CD14-positive monocyte (primary cell): ENCODE measurements at regions not wholly inside any gene's neighbourhood (a gene's known extent, or its start where the extent isn't known, plus 50 kb on each side); places are given as distances from the start of the nearest gene placed in this dataset.

ENCODE experiments used
- DNase-seq, 3 donors: peaks; one replicate each; pipeline ENCODE4 v3.0.0-alpha.2; 2011 to 2022
- H2AFZ ChIP-seq: 2 replicates; pipeline ENCODE4 v1.6.0; 2012; ENCODE audit warnings: mild to moderate bottlenecking, low read depth, low read length, inconsistent platforms; ENCODE audit not compliant: insufficient read depth, poor library complexity, severe bottlenecking
- H3K27ac ChIP-seq, 2 donors: 1 replicate in 1 of 2; 2 replicates in 1 of 2; pipeline ENCODE4 v1.5.1; 2012 to 2013; ENCODE audit warnings: low read length in 2 of 2, control low read depth in 1 of 2, inconsistent platforms in 1 of 2, low read depth in 1 of 2, mild to moderate bottlenecking in 1 of 2
- H3K27me3 ChIP-seq, 2 donors: one replicate each; pipeline versions ENCODE4 v1.6.0 to v1.6.1; 2011 to 2013; ENCODE audit warnings: low read length in 2 of 2; ENCODE audit not compliant: control insufficient read depth in 2 of 2, insufficient read depth in 2 of 2
- H3K36me3 ChIP-seq, 2 donors: replicated peaks in 1 of 2; 1 replicate in 1 of 2; 2 replicates in 1 of 2; pipeline versions ENCODE4 v1.5.1 to v1.6.1; 2012 to 2013; ENCODE audit warnings: low read length in 2 of 2, control low read depth in 1 of 2, inconsistent platforms in 1 of 2, mild to moderate bottlenecking in 1 of 2; ENCODE audit not compliant: insufficient read depth in 2 of 2, control insufficient read depth in 1 of 2
- H3K4me1 ChIP-seq, 2 donors: 1 replicate in 1 of 2; 2 replicates in 1 of 2; pipeline versions ENCODE4 v1.5.1 to v1.6.1; 2012 to 2013; ENCODE audit warnings: low read length in 2 of 2, control low read depth in 1 of 2, inconsistent platforms in 1 of 2, mild to moderate bottlenecking in 1 of 2, moderate library complexity in 1 of 2; ENCODE audit not compliant: insufficient read depth in 2 of 2, control insufficient read depth in 1 of 2
- H3K4me2 ChIP-seq: replicated peaks from 2 replicates; pipeline ENCODE3; 2012; ENCODE audit warnings: low read length, moderate library complexity, mild to moderate bottlenecking; ENCODE audit not compliant: poor library complexity, severe bottlenecking; ENCODE audit errors: extremely low read depth
- H3K4me3 ChIP-seq, 3 experiments: fragments of 200-600 bp in 1 of 3; sonication (generic) in 1 of 3; replicated peaks in 1 of 3; 1 replicate in 2 of 3; 2 replicates in 1 of 3; pipeline ENCODE4 v1.5.1; 2011 to 2013; ENCODE audit warnings: low read length in 3 of 3, mild to moderate bottlenecking in 3 of 3, control low read depth in 2 of 3, low read depth in 2 of 3, inconsistent platforms in 1 of 3, moderate library complexity in 1 of 3
- H3K79me2 ChIP-seq: 2 replicates; pipeline ENCODE4 v1.6.0; 2012; ENCODE audit warnings: mild to moderate bottlenecking, control low read depth, inconsistent platforms, low read length, moderate library complexity; ENCODE audit not compliant: insufficient read depth
- H3K9ac ChIP-seq: 2 replicates; pipeline ENCODE4 v1.6.0; 2017; ENCODE audit warnings: low read length, mild to moderate bottlenecking; ENCODE audit not compliant: insufficient read depth, poor library complexity, severe bottlenecking
- H3K9me3 ChIP-seq, 2 donors: replicated peaks in 1 of 2; 1 replicate in 1 of 2; 2 replicates in 1 of 2; pipeline versions ENCODE4 v1.5.1 to v1.6.1; 2012 to 2013; ENCODE audit warnings: low read length in 2 of 2, control low read depth in 1 of 2; ENCODE audit not compliant: control insufficient read depth in 1 of 2, insufficient read depth in 1 of 2
- H4K20me1 ChIP-seq: 2 replicates; pipeline ENCODE4 v1.6.0; 2012; ENCODE audit warnings: mild to moderate bottlenecking, low read length, control low read depth, moderate library complexity; ENCODE audit not compliant: insufficient read depth
- H3K27ac Mint-ChIP-seq, 7 donors: one replicate each; pipeline ENCODE4 v1.8.0; 2020; ENCODE audit warnings: mild to moderate bottlenecking in 7 of 7, mixed read lengths in 7 of 7, moderate library complexity in 6 of 7, inconsistent platforms in 2 of 7
- H3K27me3 Mint-ChIP-seq, 3 donors: one replicate each; pipeline ENCODE4 v1.8.0; 2021 to 2022; ENCODE audit warnings: low read depth in 3 of 3, mild to moderate bottlenecking in 3 of 3, mixed read lengths in 3 of 3, moderate library complexity in 3 of 3, inconsistent platforms in 1 of 3
- H3K36me3 Mint-ChIP-seq, 2 donors: one replicate each; pipeline ENCODE4 v1.8.0; 2020; ENCODE audit warnings: mixed read lengths in 2 of 2, inconsistent platforms in 1 of 2, mild to moderate bottlenecking in 1 of 2
- H3K4me1 Mint-ChIP-seq: one replicate; pipeline ENCODE4 v1.8.0; 2020; ENCODE audit warnings: mild to moderate bottlenecking, mixed read lengths
- H3K4me3 Mint-ChIP-seq, 2 donors: one replicate each; pipeline ENCODE4 v1.8.0; 2020; ENCODE audit warnings: mild to moderate bottlenecking in 2 of 2, mixed read lengths in 2 of 2, moderate library complexity in 1 of 2
- H3K9me3 Mint-ChIP-seq, 7 donors: one replicate each; pipeline ENCODE4 v1.8.0; 2020 to 2022; ENCODE audit warnings: mixed read lengths in 7 of 7, mild to moderate bottlenecking in 6 of 7, moderate library complexity in 6 of 7, inconsistent platforms in 2 of 7
- WGBS: methylation state at CpG from one replicate; pipeline ENCODE4 v1.1.5; 2013; ENCODE audit warnings: missing lambda C conversion rate; ENCODE audit not compliant: insufficient coverage; 5-methylcytosine and 5-hydroxymethylcytosine counted together
- intact Hi-C, 2 donors: fragments of 100-400 bp; cut with micrococcal nuclease; formaldehyde crosslinking; loops; one replicate each; pipeline versions ENCODE4 v1.15.0 to v1.15.1; 2023
- TF ChIP-seq, protein P1 (sequence below): fragments of 200-600 bp; IDR thresholded peaks from one replicate; pipeline ENCODE4 v1.8.0; 2022; ENCODE audit warnings: antibody characterized with exemption, mild to moderate bottlenecking

DNA sequence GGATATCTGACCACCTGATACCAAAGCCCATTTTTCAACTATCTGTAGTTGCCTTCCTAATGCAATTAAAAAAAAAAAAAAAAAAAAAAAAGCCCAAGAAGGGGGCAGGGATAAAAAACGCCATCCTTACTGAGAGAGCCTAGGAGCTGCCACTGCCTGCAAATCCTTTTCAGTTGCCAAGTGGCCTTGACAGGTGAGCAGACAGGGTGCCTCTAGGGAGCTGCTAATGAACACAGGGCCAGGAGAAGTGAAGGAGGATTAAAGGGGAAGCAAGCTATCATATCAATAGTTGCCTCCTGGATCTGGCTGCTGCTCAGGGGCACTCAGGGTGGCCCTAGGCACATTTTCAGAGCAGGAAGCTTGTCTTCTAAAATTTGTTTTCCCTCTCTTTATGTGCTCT lies 547.4 kb downstream of the TLE1 start:
- Histone ChIP-seq H3K4me1 (no peaks in the 10 kb centered on the region), H3K79me2 (no peaks in the 10 kb centered on the region), H2AFZ (no peak overlapping the region), H3K9me3 (peaks cover 7% of the 10 kb centered on the region in 2 donors), H3K27me3 (no peaks in the 10 kb centered on the region), H3K4me2 (no peak overlapping the region), H3K27ac (no peak overlapping the region), H3K36me3 (no peaks in the 10 kb centered on the region), H3K4me3 (no peak overlapping the region), H4K20me1 (no peaks in the 10 kb centered on the region), H3K9ac (no peak overlapping the region)
- intact Hi-C loops: no loop called here
- Mint-ChIP-seq H3K4me1 (no peaks in the 10 kb centered on the region), H3K4me3 (no peak overlapping the region), H3K27ac (no peak overlapping the region), H3K36me3 (no peaks in the 10 kb centered on the region), H3K9me3 (peaks cover 0 to 8% (median 6%) of the 10 kb centered on the region in 7 donors), H3K27me3 (peaks cover 0 to 4% (median 4%) of the 10 kb centered on the region in 3 donors)
- TF ChIP-seq, protein P1, sequence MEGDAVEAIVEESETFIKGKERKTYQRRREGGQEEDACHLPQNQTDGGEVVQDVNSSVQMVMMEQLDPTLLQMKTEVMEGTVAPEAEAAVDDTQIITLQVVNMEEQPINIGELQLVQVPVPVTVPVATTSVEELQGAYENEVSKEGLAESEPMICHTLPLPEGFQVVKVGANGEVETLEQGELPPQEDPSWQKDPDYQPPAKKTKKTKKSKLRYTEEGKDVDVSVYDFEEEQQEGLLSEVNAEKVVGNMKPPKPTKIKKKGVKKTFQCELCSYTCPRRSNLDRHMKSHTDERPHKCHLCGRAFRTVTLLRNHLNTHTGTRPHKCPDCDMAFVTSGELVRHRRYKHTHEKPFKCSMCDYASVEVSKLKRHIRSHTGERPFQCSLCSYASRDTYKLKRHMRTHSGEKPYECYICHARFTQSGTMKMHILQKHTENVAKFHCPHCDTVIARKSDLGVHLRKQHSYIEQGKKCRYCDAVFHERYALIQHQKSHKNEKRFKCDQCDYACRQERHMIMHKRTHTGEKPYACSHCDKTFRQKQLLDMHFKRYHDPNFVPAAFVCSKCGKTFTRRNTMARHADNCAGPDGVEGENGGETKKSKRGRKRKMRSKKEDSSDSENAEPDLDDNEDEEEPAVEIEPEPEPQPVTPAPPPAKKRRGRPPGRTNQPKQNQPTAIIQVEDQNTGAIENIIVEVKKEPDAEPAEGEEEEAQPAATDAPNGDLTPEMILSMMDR: no peak
- DNase-seq: no peak
- WGBS: no CpG with 5 or more reads among the region's 1 CpG

DNA sequence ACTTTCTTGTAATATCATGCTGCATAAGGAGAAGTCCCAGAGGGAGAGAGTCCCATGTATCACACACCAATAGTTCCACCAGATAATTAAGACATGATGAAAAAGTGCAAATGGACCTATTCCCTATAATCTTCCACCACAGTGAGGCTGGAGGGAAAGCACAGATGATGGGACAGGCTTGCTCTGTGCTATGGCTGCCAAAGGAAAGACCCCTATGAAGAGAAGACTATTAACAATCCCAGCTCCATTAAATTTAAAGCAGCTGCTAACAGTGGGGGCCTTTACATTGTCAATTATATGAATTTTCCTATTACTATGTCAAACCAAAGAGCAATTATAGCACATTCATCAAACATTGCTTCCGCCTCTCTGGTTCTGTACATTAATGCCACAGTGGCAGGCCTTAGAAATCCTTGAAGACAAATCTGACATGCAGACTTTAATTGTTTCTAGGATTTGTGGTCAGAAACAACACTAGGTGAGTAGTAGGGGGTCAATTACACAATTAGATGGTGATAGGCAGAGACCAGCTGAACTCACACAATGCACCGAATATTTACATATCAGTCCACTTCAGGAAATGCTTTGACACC lies 551.3 kb downstream of the TLE1 start:
- Mint-ChIP-seq H3K4me1 (no peaks in the 10 kb centered on the region), H3K4me3 (no peak overlapping the region), H3K36me3 (no peaks in the 10 kb centered on the region), H3K9me3 (peaks cover 0 to 7% (median 3%) of the 10 kb centered on the region in 7 donors), H3K27ac (no peak overlapping the region), H3K27me3 (peaks cover 3 to 4% (median 4%) of the 10 kb centered on the region in 3 donors)
- Histone ChIP-seq H2AFZ (no peak overlapping the region), H3K27ac (no peak overlapping the region), H3K27me3 (no peaks in the 10 kb centered on the region), H3K4me3 (no peak overlapping the region), H3K9ac (no peak overlapping the region), H4K20me1 (no peaks in the 10 kb centered on the region), H3K36me3 (no peaks in the 10 kb centered on the region), H3K79me2 (no peaks in the 10 kb centered on the region), H3K4me1 (no peaks in the 10 kb centered on the region), H3K9me3 (peaks cover 0 to 6% of the 10 kb centered on the region in 2 donors), H3K4me2 (no peak overlapping the region)
- intact Hi-C loops: no loop called here
- WGBS: no CpG with 5 or more reads among the region's 2 CpGs
- TF ChIP-seq, protein P1: no peak
- no peak for DNase-seq
